Renal pelvis (tissue), 1 donor: ENCODE measurements at regions not wholly inside any gene's neighbourhood (a gene's known extent, or its start where the extent isn't known, plus 50 kb on each side); places are given as distances from the start of the nearest gene placed in this dataset.
A peak's percentile ranks its signal among the peaks of the same experiment; 100 is the strongest.

Experiments used
- DNase-seq: peaks from one replicate; pipeline ENCODE4 v3.0.0-alpha.2; 2013

GRCh38 chr12:43179486-43179885 lies 372.5 kb downstream of the ADAMTS20 start:
- DNase-seq, result no peak

GRCh38 chr12:43177276-43177675 lies 374.7 kb downstream of the ADAMTS20 start:
- no peak for DNase-seq

- DNase-seq, result no peak
Measured at GRCh38 chr12:43169115-43169681, 382.8 kb downstream of the ADAMTS20 start.

DNA sequence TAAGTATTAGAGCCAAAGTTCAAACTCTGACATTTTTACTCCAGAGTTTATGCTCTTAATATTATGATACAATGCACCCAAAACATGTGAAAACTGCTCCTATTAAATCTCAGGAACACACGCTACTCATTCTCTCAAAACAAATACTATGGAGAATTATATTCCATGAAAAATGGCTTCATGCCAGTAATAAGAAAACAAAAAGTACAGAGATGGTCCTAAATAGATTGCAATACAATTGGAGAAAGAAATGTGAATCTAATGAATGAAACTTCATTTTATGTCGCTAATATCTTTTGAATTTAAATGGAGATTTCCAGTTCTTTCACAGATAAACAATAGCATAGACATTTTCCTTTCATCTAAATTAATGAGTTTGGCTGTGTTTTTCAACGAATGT lies 384.3 kb downstream of the ADAMTS20 start:
- no peak for DNase-seq

DNA sequence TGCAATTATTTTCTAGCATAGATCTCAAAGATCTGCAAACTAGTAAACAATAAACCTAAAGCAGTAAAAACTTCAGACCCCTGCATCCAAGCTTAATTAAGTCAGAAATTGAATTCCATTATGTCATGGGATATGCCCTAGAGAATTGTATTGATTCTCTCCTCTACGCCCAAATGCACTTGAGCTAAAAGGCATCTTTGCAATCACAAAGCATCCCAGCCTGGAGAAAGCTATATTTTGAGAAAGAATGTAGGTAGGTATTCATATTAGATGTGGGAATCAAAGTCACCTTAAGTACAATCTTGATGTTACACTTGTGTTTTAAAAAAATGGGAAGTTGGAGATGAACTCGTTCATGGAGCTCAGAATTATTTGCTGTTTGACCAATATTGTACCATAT lies 386.7 kb downstream of the ADAMTS20 start:
- no peak for DNase-seq

GRCh38 chr12:43162138-43162537 lies 389.9 kb downstream of the ADAMTS20 start:
- DNase-seq, result no peak

DNA sequence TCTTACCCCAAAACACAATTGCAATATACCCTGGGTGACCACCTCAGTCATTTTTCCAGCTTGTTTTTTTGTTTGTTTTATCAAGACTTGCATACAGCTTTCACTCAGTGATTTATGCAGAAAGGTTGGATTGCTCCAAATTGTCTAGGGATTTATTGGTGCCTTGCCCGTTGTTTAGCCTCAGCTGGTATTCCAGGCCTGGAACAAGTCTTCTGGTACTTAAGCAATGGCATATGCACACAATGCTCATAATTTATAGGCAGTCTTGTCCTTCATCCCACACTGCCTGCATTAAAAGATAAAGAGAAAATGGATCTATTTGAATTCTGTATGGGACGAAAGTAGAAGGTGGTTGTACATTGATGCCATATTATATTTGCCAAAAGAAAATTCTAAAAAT lies 392.5 kb downstream of the ADAMTS20 start:
- no peak for DNase-seq

GRCh38 chr12:43158126-43158525 lies 393.9 kb downstream of the ADAMTS20 start:
- no peak for DNase-seq

DNA sequence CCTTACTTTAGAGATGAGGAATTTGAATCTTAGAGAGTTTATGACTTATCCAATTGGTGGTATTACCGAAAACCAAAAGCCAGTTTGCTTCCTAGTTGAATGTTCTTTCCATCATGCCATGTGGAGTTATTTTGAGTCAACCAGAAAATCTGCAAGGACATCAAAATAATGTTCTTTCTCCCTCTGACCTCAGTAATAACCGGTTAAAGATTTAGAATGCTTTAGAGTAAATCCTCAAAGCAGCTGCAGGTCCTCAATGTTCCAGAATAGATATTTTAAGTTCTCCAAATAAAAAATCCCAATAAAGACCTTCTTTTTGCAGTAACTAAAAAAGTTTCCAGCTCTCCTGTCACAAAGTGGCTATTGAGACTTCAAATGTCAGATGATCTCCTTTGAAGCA lies 396.6 kb downstream of the ADAMTS20 start:
- no peak for DNase-seq

DNA sequence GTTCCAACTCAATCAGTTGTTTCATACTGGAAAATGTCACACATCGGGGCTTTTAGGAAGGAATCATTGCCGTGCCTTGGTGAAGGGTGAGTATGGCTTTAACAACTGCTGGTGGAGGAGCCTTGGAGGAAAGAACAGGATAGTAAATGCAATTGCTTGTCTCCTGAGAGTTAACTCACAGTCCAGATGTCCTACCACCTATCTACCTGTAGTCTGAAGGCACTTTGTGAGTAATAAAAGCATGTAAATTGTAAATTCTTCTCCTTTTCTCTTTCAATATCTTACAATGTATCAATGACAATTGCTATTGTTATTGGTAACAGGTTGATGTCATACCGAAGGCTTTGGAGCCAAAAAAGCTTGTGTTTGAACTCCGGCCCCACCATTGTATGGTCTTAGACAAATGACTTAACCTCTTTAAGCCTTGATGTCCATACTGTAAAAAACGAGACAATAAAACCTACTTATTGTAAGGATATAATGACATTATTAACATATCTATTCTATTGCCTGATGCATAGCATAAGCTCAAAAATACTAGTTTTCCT lies 397.4 kb downstream of the ADAMTS20 start:
- no peak for DNase-seq

DNA sequence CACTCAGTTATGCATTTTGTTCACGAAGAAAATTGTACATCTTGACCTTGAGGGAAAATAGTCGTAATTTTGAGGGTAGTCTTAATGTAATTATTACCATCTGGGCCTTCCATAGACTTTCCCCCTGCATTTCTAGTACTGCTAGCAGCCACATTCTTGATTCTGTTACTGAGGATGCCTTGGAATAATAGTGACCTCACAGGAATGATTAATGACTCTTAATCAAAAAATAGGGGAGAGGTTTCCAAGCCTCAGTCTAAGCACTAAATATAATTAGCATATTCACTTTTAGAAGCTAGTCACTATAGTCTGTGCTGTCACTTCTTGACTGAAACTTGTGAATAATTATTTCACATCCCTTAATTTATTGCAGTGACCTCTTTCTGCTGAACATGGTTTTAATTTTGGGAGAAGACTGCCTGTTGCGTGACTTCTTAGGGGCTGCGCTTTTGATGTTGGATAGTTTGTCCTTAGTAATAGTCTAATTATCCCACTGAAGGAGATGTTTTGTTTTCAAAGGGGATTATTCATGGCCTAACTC lies 400.5 kb downstream of the ADAMTS20 start:
- DNase-seq, result peak; percentile 69

- DNase-seq, result no peak
Measured at GRCh38 chr12:43148691-43149090, 403.3 kb downstream of the ADAMTS20 start.

GRCh38 chr12:43147878-43148277 lies 404.1 kb downstream of the ADAMTS20 start:
- DNase-seq, result no peak

- no peak for DNase-seq
Measured at GRCh38 chr12:43145481-43145880, 406.5 kb downstream of the ADAMTS20 start.

DNA sequence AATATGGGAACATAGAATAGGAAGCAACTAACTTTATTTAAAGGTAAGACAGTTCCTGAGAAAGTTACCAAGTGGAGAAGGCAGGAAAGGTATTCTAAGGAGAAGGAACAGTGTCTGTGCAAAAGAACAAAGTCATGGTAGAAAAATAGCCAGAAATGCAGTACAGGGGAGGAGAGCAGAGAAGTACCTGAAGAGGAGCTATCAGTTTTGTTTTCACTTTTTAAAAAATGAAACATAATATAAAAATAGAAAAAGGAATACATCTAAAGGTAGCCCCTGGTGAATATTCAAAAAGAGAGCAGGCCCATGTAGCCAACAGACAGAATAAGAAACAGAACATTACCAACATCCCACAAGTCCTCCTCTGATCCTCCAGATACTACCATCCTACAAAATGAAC lies 408.7 kb downstream of the ADAMTS20 start:
- no peak for DNase-seq

DNA sequence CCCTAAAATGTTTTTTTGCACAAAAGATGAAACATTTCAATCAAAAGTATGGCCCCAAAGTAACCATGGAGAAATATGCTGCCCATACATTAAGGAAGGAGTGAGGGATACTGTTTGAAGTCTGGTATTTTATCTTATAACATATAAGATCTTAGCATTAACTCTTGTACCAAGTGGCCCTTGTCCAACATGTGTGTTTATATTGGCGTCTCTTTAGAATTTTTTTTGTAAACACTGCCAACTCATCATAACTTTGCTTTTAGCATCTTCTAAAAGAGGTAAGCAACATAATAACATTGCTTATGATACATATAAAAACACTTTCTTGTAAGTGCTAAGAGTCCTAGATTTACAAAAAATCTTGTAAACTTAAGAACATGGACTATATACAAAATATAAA lies 419.7 kb downstream of the ADAMTS20 start:
- DNase-seq, result no peak

DNA sequence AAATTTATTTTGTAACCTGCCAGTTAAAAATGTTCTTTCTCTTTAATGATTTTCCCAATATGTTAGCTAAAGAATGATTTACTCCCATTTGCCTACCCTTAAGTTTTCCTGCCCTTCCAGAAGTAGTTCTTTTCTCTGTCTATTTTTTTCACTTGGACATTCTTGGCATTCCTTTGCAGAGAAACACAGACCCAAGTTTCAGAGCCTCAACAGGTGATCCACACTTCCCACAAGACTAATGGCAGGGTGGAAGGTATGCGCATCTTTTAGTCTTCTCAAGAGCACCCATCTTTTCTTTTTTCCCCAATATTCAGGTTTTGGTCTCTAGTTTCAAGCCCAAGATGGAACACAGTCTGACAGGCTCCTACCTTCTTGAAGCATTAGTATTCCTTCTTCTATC lies 420.7 kb downstream of the ADAMTS20 start:
- DNase-seq, result no peak

DNA sequence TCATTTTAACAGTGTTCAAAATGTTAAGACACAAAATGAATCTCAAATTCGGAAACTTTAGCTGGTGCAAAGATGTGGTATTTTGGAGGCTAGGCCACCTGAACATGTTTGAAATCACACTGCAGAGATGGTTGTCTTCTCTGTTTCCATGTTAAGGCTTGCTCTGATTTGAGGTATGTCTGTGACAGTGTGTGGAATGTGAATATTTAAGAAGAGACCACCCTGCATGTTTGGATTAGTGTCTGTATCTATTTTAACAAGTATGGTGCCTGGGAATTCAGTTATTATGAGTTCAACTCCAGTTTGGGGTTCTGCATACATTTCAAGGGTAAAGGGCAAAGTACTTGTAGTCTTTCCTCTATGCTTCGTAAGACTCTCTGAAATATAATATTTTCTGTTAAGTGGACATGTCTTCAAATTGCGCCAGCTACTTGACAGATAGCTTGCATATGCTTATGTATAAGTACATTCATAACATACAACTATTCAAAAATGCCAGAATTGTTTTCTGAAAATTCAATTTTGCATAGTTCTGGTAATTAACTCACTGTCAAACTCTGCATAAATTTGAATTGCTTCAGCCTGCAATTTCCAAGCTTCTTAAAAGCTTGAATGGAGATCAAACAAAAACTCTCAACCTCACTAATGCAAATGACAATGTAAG lies 424.0 kb downstream of the ADAMTS20 start:
- peak; percentile 46 for DNase-seq

- DNase-seq, result no peak
Measured at GRCh38 chr12:43126652-43127375, 425.2 kb downstream of the ADAMTS20 start.

GRCh38 chr12:43123461-43123860 lies 428.5 kb downstream of the ADAMTS20 start:
- no peak for DNase-seq

- no peak for DNase-seq
Measured at GRCh38 chr12:43120150-43120549, 431.9 kb downstream of the ADAMTS20 start.

- DNase-seq, result no peak
Measured at GRCh38 chr12:43118881-43119280, 433.1 kb downstream of the ADAMTS20 start.

- no peak for DNase-seq
Measured at GRCh38 chr12:43118234-43118633, 433.8 kb downstream of the ADAMTS20 start.
